ENCODE measurements at regions not wholly inside any gene's neighbourhood (a gene's known extent, or its start where the extent isn't known, plus 50 kb on each side); places are given as distances from the start of the nearest gene placed in this dataset.

DNA sequence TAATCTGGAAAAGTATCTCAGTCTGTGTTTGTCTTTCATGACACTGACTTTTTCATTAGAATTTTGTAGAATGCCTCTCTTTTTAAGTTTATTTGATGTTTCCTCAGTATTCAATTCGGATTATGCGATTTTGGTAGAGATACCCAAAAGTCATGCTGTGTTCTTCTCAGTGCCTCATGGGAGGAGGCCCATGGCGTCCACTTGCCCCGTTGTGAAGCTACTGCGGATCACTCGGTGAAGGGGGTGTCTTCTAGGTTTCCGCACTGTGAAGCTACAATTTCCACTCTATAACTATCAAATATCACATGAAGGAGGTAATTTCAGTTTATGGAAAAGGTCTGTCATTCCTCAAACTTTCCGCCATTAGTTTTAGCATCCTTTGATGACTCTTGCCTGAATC lies 794.0 kb downstream of the TBC1D22A start:
- H3F3A ChIP-seq (ENCODE audit: control insufficient read depth, insufficient read depth) = no peaks in the 10 kb centered on the region
- H3K79me2 ChIP-seq (ENCODE audit: control insufficient read depth, low read length) = no peaks in the 10 kb centered on the region
- H3K4me1 ChIP-seq (ENCODE audit: control insufficient read depth, low read length) = no peaks in the 10 kb centered on the region
- H4K20me1 ChIP-seq (ENCODE audit: control insufficient read depth, insufficient read depth, low read depth, low read length) = no peaks in the 10 kb centered on the region
- H3K4me2 ChIP-seq (ENCODE audit: low read length) = no peak overlapping the region
- H3K9me2 ChIP-seq (replicated peaks; ENCODE audit: control insufficient read depth, low read length) = no peaks in the 10 kb centered on the region
- H3K27ac ChIP-seq (ENCODE audit: low read depth, low read length) = no peak overlapping the region
- no peaks in the 10 kb centered on the region for H3K27me3 ChIP-seq (ENCODE audit: control insufficient read depth, low read length)
- no peak overlapping the region for H3K4me3 ChIP-seq (ENCODE audit: low read length)
- TF ChIP-seq EZH2phosphoT487 (IDR thresholded peaks at IDR 0.05; ENCODE audit: borderline replicate concordance, low read length) = no peak
- TF ChIP-seq, protein P1, sequence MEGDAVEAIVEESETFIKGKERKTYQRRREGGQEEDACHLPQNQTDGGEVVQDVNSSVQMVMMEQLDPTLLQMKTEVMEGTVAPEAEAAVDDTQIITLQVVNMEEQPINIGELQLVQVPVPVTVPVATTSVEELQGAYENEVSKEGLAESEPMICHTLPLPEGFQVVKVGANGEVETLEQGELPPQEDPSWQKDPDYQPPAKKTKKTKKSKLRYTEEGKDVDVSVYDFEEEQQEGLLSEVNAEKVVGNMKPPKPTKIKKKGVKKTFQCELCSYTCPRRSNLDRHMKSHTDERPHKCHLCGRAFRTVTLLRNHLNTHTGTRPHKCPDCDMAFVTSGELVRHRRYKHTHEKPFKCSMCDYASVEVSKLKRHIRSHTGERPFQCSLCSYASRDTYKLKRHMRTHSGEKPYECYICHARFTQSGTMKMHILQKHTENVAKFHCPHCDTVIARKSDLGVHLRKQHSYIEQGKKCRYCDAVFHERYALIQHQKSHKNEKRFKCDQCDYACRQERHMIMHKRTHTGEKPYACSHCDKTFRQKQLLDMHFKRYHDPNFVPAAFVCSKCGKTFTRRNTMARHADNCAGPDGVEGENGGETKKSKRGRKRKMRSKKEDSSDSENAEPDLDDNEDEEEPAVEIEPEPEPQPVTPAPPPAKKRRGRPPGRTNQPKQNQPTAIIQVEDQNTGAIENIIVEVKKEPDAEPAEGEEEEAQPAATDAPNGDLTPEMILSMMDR (IDR thresholded peaks at IDR 0.05; ENCODE audit: low read depth, low read length, poor library complexity, severe bottlenecking) = no peak
- H3K36me3 ChIP-seq (ENCODE audit: control insufficient read depth, low read length) = no peaks in the 10 kb centered on the region
- H3K9me3 ChIP-seq (ENCODE audit: control insufficient read depth, insufficient read depth, low read length) = no peaks in the 10 kb centered on the region

DNA sequence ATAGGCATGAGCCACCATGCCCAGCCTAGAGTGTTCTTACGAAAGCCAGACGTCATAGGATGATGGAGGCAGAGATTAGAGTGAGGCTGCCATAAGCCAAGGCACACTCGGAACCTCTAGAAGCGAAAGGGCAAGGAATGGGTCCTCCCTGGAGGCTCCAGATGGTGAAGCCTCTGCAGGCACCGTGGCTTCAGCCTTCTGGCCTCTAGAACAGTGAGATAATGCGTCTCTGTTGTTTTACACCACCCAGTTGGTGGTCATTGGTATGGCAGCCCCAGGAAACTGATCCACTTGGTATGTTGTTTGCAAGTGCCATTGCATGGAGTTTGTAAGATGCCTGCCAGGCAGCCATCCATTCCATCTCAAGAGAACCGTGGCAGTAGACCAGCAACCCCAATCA lies 791.0 kb downstream of the TBC1D22A start:
- no peaks in the 10 kb centered on the region for H3K36me3 ChIP-seq (ENCODE audit: control insufficient read depth, low read length)
- no peaks in the 10 kb centered on the region for H3F3A ChIP-seq (ENCODE audit: control insufficient read depth, insufficient read depth)
- H3K4me3 ChIP-seq (ENCODE audit: low read length) = no peak overlapping the region
- no peaks in the 10 kb centered on the region for H3K9me2 ChIP-seq (replicated peaks; ENCODE audit: control insufficient read depth, low read length)
- H3K4me1 ChIP-seq (ENCODE audit: control insufficient read depth, low read length) = no peaks in the 10 kb centered on the region
- no peaks in the 10 kb centered on the region for H3K79me2 ChIP-seq (ENCODE audit: control insufficient read depth, low read length)
- H3K27me3 ChIP-seq (ENCODE audit: control insufficient read depth, low read length) = no peaks in the 10 kb centered on the region
- no peak overlapping the region for H3K27ac ChIP-seq (ENCODE audit: low read depth, low read length)
- TF ChIP-seq, protein P1 (IDR thresholded peaks at IDR 0.05; ENCODE audit: low read depth, low read length, poor library complexity, severe bottlenecking) = no peak
- TF ChIP-seq EZH2phosphoT487 (IDR thresholded peaks at IDR 0.05; ENCODE audit: borderline replicate concordance, low read length) = no peak
- no peaks in the 10 kb centered on the region for H3K9me3 ChIP-seq (ENCODE audit: control insufficient read depth, insufficient read depth, low read length)
- H3K4me2 ChIP-seq (ENCODE audit: low read length) = no peak overlapping the region
- H4K20me1 ChIP-seq (ENCODE audit: control insufficient read depth, insufficient read depth, low read depth, low read length) = no peaks in the 10 kb centered on the region

DNA sequence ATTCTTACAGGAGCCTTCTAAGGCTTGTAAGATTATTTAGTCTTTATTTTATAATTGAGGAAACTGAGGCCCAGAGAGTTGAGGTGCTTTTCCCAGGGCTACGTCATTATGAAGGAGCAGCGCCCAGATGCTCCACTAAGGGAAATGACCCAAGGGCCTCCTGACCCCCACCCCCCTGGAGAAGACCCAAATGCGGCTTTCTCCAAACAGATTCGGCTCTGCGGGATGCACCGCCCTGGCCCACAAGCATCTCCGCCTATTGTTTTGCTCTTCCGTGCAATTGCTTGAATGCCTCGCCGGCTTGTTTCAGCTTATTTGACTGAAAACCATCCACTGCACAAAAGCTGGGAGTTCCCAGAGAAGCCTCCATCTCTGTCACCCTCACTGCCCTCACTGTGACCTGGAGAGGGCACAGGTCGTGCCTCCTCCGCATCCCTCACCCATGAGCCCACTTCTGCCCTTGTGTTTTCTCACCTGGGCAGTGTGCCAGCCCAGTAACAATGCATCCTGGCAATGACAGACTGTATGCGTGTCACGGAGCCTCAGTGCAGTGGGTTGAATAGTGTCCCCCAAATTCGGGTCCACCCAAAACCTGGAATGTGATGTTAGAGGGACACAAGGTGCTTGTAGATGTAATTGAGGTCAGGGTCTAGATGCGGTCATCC lies 790.2 kb downstream of the TBC1D22A start:
- TF ChIP-seq, protein P1 (IDR thresholded peaks at IDR 0.05; ENCODE audit: low read depth, low read length, poor library complexity, severe bottlenecking) = no peak
- no peak for TF ChIP-seq EZH2phosphoT487 (IDR thresholded peaks at IDR 0.05; ENCODE audit: borderline replicate concordance, low read length)
- Histone ChIP-seq H3K9me2 (replicated peaks; ENCODE audit: control insufficient read depth, low read length) (no peaks in the 10 kb centered on the region), H3K4me2 (ENCODE audit: low read length) (no peak overlapping the region), H3K36me3 (ENCODE audit: control insufficient read depth, low read length) (no peaks in the 10 kb centered on the region), H3K9me3 (ENCODE audit: control insufficient read depth, insufficient read depth, low read length) (no peaks in the 10 kb centered on the region), H3K79me2 (ENCODE audit: control insufficient read depth, low read length) (no peaks in the 10 kb centered on the region), H3K27ac (ENCODE audit: low read depth, low read length) (no peak overlapping the region), H4K20me1 (ENCODE audit: control insufficient read depth, insufficient read depth, low read depth, low read length) (no peaks in the 10 kb centered on the region), H3F3A (ENCODE audit: control insufficient read depth, insufficient read depth) (no peaks in the 10 kb centered on the region), H3K27me3 (ENCODE audit: control insufficient read depth, low read length) (no peaks in the 10 kb centered on the region), H3K4me3 (ENCODE audit: low read length) (no peak overlapping the region), H3K4me1 (ENCODE audit: control insufficient read depth, low read length) (no peaks in the 10 kb centered on the region)
